ENCODE measurements at regions not wholly inside any gene's neighbourhood (a gene's known extent, or its start where the extent isn't known, plus 50 kb on each side); places are given as distances from the start of the nearest gene placed in this dataset.

DNA sequence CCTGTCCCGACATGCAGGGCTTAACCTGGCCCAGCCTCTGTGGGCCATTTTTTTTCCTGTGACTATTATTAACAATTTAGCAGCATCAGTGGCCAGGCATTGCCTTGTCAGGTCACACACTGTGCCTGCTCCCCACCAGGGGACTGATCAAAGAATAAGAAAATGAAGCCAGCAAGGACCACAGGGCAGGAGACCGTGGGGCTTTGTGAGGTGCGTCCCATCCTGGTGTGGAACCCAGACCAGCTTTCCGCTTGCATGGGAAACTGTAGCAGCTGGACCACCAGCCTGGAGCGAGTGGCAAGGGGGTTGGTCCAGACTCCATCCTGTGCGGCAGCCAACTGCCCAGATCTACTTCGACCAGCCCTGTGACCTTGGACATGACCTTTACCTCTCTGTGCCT, 218.3 kb downstream of the ANKRD60 start:
- no peak overlapping the region for H3K27ac ChIP-seq
- TF ChIP-seq CTCF (IDR thresholded peaks at IDR 0.05) (no peak), POLR2A (IDR thresholded peaks at IDR 0.05) (no peak)
- DNase-seq = no peak

DNA sequence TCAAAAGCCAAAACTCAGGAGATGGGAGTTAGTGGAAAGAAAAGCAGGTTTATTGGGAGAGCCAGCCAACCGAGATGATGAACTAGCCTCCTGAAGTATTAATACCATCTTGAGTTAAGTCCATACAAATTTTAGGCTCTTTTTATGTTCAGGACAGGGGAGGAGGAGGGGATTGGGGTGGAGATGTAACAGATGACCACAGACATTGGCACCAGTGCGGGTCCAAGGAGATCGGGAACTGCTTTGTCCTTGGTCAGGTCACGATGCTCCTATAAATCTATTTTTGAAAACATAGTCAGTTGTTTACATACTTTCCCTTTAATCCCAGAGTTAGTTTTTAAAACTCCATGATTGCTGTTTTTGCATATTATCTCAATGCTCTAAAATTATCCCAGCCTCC, 219.6 kb downstream of the ANKRD60 start:
- no peak overlapping the region for H3K4me3 ChIP-seq
- H3K27ac ChIP-seq = no peak overlapping the region
- intact Hi-C loops (cut with DNase I) = no loop called here
- 64 to 80% methylated on average over 4 of the region's 4 CpGs for WGBS, 2 donors
- peaks cover 0 to 11% (median 0%) of the 10 kb centered on the region in 3 donors for H3K4me1 ChIP-seq
- H3K27me3 ChIP-seq = peaks cover 0 to 19% (median 0%) of the 10 kb centered on the region in 4 donors
- no peak for DNase-seq
- H3K9me3 ChIP-seq = no peaks in the 10 kb centered on the region
- no peak for TF ChIP-seq POLR2A (IDR thresholded peaks at IDR 0.05)
- no peak for TF ChIP-seq CTCF (IDR thresholded peaks at IDR 0.05)
- no peaks in the 10 kb centered on the region for H3K36me3 ChIP-seq

More for the DNA sequence above, 218.3 kb downstream of the ANKRD60 start:
- no peaks in the 10 kb centered on the region for H3K36me3 ChIP-seq
- H3K4me1 ChIP-seq = peaks cover 0 to 11% (median 0%) of the 10 kb centered on the region in 3 donors
- 75 to 86% methylated on average over 5 to 6 of the region's 7 CpGs for WGBS, 2 donors
- no peaks in the 10 kb centered on the region for H3K9me3 ChIP-seq
- H3K4me3 ChIP-seq = no peak overlapping the region
- intact Hi-C loops (cut with DNase I) = no loop called here
- peaks cover 0 to 21% (median 0%) of the 10 kb centered on the region in 4 donors for H3K27me3 ChIP-seq

DNA sequence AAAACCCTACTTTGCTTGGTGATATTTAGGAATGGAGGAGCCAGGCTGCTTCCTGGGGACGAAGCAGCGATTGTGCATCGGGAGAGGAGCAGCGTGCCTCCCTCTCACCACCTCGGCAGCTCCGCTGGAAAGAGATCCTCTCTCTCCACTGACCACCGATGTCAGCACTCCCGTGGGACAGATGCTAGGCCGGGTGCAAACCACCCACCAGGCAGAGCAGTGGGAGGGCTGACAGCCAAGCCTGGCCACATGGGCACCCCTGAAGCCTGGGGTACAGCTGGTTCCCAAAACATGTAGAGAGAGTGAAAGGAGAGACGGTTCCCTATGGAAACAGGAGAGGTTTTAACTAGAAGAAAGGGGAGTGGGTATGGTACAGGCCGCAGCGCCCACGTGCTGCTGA, 220.0 kb downstream of the ANKRD60 start:
- DNase-seq = no peak
- H3K36me3 ChIP-seq = no peaks in the 10 kb centered on the region
- TF ChIP-seq CTCF (IDR thresholded peaks at IDR 0.05) (no peak), POLR2A (IDR thresholded peaks at IDR 0.05) (no peak)
- intact Hi-C loops (cut with DNase I) = no loop called here
- H3K4me3 ChIP-seq = no peak overlapping the region
- H3K27me3 ChIP-seq = peaks cover 0 to 19% (median 0%) of the 10 kb centered on the region in 4 donors
- peaks cover 0 to 11% (median 0%) of the 10 kb centered on the region in 3 donors for H3K4me1 ChIP-seq
- WGBS, 2 donors = 75 to 93% methylated on average over 4 to 11 of the region's 13 CpGs
- no peaks in the 10 kb centered on the region for H3K9me3 ChIP-seq
- H3K27ac ChIP-seq = no peak overlapping the region

DNA sequence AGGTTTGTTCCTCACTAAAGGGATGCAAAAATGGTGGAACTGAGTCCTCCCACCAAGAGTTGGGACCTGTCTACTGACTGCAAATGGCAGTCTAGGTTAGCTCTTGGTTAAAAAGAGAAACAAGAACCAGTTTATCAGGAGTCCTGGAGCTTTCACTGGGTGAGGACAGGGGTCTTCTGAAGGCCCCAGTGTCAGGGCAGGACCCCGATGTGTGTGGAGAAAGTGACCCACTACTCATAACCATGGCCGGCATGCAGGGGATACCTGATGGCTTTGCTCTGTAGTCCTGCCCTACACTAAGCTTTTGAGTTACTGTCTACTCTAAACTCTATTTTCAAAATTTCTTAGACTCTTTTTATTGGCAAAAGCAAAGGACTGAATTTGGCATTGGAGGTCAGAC, 220.5 kb downstream of the ANKRD60 start:
- no peaks in the 10 kb centered on the region for H3K36me3 ChIP-seq
- DNase-seq = no peak
- no peak overlapping the region for H3K27ac ChIP-seq
- H3K4me3 ChIP-seq = no peak overlapping the region
- no peaks in the 10 kb centered on the region for H3K9me3 ChIP-seq
- WGBS, 2 donors = 83 to 94% methylated on average over 2 of the region's 2 CpGs
- H3K27me3 ChIP-seq = peaks cover 0 to 19% (median 0%) of the 10 kb centered on the region in 4 donors
- intact Hi-C loops (cut with DNase I) = no loop called here
- H3K4me1 ChIP-seq = peaks cover 0 to 10% (median 0%) of the 10 kb centered on the region in 3 donors
- TF ChIP-seq CTCF (IDR thresholded peaks at IDR 0.05) (no peak), POLR2A (IDR thresholded peaks at IDR 0.05) (no peak)

- Histone ChIP-seq H3K4me1 (peaks cover 0 to 8% (median 0%) of the 10 kb centered on the region in 3 donors), H3K9me3 (no peaks in the 10 kb centered on the region), H3K27ac (no peak overlapping the region), H3K4me3 (no peak overlapping the region), H3K27me3 (peaks cover 0 to 7% (median 0%) of the 10 kb centered on the region in 4 donors), H3K36me3 (no peaks in the 10 kb centered on the region)
- WGBS, 2 donors = 83 to 87% methylated on average over 10 to 11 of the region's 11 CpGs
- DNase-seq = no peak
- intact Hi-C loops (cut with DNase I) = no loop called here
- TF ChIP-seq CTCF (IDR thresholded peaks at IDR 0.05) (no peak), POLR2A (IDR thresholded peaks at IDR 0.05) (no peak)
Observed at GRCh38 chr20:58006346-58007316, 221.8 kb downstream of the ANKRD60 start.

Data from esophagus squamous epithelium (tissue), 5 donors.